ENCODE measurements at regions not wholly inside any gene's neighbourhood (a gene's known extent, or its start where the extent isn't known, plus 50 kb on each side); places are given as distances from the start of the nearest gene placed in this dataset.
A peak's percentile ranks its signal among the peaks of the same experiment; 100 is the strongest.

DNA sequence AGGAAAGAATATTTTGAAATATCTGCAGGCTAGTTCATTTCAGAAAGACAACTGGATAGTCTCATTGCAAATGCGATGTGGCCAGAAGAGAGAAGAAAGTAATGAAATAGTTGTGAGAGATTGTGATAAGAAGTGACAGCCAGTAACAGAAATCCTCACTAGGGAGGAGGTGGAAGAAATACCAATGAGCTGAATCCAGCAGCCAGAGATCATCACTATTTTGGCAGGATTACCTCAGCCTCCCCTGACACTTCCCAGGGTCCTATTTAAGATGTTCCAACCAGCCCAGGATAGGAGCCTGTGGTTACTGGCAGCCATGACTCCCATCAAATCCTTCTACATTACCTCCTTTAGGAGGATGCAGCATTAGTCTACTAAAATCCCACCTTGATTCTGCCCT is 76.7 kb upstream of the ARHGAP24 start:
- DNase-seq, result peak; percentile 57 to 71 (median 62)

DNA sequence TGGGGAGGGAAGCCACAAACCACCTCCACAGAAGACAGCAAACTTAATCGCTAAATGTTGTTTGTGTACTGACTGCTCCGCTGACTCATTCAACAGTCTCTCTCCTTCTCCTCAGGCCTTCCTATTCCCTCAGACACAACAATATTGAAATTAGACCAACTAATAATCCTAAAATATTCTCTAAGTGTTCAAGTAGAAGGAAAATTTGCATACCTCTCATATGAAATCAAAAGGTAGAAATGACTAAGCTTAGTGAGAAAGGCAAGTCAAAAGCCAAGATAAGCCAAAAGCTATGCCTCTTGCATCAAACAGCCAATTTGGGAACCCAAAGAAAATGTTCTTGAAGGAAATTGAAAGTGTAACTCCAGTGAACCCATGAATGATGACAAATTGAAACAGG is 75.7 kb upstream of the ARHGAP24 start:
- no peak for DNase-seq

DNA sequence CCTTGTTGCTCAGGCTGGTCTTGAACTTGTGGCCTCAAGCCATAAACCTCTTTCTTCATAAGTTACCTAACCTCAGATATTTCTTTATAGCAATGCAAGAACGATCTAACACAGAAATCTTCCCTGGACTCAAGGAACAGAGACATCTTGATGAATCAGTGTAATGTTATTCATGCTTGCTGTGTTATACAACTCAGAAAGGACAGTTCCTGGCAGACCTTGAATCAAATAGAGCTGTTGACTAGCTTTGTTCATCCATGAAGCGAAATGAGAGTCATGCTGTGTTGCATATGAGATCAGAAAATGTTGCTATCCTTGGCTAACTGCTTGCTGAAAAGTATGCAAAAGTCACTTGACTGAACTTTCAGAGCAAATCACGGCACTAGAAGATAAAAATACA is 72.6 kb upstream of the ARHGAP24 start:
- DNase-seq, result peak; percentile 64 to 85 (median 64)

DNA sequence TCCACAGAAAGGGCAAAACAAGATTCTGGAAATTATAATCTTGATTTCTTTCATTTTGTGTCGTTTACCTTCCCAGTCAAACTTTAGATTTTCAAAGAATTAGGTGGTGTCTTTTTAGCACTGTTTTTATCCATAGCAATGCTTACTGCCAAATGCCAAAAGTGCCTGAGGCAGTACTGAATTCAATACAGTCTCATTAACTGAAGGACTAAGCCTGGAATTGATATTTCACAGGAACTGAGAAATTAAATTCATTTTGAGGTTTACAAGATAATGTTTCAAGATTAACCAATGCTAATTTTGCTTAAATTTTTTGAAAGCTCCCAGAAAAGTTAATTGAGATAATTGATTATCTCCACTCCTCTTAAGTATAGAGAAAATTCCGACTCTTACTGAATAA is 68.8 kb upstream of the ARHGAP24 start:
- DNase-seq, result no peak

DNA sequence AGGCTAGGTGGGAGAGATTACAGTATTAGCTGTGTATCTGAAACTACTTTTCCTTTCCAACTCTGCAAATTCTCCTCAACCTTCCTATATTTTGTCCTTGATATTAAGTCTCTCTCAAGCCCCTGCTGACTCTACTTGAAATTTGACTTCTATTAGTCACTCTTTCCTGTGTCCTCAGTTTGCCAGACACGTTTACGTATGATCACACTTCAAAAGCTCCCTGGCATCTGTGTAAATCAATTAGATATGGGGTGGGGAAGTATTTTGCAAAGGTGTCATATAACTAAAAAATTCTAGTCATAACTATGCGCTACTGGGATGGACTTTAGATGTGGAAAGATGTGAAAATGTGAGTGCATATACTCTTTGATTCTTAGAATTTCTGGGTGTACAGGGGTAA is 67.4 kb upstream of the ARHGAP24 start:
- no peak for DNase-seq

DNA sequence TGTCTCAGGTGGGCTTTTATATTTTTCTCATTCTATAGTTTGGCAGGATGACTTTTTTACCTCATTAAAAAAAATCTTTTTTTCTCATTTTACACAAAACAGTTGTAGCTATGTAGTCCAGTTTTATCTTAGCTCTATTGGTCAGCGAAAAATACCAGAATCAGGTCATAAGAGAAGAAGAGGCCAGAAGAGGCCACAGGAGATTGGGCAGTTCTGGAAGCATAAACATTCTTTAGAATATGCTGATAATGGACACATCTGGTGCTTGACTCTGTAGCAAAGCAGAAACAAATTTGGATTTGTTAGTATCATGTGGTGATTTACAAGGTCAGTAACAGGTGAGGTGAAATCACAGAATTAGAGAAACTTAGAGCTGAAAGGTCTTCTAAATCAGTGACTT is 66.6 kb upstream of the ARHGAP24 start:
- DNase-seq, result peak in 2 of 3 donors; percentile 57 to 88

DNA sequence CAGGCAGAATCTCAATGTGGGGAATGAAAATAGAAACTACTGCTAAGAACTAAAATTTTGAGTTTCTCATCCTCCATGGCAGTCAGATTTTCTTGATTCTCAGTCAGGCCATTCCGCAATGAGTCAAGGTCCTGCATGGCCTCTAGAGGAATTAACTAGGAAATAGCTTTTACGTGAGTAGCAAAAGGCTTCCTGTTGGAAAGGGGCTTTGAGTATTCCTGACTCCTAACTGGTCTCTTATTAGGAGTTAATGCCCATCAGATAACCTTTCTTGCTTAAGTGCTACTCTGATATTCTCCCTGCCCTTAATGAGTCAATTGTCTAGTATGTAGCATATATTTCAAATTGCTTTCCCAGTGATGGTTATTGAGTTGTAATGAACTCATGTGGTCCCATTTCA is 65.7 kb upstream of the ARHGAP24 start:
- no peak for DNase-seq

DNA sequence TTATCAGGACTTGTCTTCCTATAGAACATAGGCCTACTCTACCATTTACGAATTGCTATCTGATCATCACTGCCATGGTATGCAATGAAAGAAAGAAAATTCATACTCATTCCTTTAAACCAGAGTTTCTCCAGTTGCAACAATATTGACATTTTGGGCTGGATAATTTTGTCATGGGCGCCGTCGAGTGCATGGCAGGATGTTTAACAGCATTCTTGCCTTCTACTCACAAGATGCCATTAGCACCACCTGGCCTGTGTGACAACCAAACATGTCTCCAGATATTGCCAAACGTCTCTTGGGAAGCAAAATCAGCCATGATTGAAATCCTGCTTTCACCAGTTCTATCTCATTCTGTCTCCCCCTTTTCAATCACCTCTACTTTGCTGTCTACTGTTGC is 63.6 kb upstream of the ARHGAP24 start:
- DNase-seq, result no peak

DNA sequence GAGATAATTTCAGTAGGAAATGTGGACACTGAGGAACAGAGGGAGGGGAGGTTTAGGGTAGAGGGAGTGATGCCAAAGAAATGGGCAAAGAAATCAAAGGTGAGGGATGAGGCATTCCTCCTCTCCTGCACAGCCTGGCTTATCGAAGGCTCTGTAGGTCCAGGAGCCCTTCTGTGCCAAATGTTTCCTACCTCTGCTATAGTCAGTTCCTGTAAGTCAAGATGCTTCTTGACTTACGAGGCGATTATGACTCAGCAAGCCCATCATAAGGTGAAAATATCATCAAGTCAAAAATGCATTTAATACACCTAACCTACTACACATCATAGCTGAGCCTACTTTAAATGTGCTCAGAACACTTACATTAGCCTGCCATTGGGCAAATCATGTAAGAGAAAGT is 60.0 kb upstream of the ARHGAP24 start:
- no peak for DNase-seq

DNA sequence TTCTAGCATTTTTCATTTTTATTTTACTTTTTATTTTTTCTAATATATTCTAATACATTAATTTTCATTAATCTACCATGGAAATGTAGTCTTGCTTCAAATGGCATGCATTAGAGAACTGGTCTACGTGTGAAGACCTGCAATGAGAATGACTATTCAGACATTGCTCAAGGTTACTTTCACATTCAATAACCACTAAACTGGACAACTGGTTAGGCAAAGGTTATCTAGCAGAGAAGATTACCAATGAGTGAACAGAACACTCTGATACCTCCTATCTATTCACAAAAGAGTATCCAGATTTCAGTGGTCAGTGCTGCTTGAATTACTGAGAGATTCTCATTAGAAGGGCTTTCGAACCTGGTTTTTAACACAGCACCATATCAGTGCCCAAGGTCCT is 58.9 kb upstream of the ARHGAP24 start:
- DNase-seq, result no peak

DNA sequence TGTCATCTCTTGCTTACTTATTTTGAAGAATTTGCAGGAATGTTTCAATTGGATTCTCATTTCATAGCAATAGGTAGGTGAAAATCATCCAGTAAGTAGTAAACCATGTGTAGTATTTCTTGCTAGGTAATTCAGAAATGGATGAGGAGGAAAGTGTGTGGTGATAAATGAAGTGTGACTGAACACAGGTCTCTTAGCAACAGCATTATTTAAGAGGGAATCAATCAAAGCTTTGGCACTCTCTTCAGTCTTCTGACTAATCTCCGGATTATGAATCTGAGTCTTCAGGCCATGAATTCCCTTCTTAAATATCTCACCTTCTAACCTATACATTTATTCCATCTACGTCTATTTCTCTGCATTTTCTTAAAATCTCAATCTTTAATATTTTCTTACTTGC is 55.8 kb upstream of the ARHGAP24 start:
- no peak for DNase-seq

DNA sequence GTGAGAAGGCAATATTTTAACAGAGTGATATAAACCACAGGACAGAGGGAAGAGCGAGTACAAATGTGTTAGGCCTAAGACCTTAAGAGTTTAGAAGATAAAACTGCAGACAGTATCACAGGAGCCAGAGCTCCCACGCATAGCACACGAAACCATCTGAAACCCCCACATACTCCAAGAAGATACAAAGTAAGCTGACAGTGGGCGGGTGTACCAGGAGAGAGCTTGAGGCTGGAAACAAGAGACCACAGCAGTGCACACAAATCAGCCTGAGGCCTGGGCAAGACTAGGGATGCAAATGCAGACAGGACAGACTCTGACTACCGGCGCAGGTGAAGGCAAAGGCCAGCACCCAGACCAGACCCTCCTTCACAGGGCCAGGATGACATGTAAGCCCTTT is 54.1 kb upstream of the ARHGAP24 start:
- DNase-seq, result no peak

DNA sequence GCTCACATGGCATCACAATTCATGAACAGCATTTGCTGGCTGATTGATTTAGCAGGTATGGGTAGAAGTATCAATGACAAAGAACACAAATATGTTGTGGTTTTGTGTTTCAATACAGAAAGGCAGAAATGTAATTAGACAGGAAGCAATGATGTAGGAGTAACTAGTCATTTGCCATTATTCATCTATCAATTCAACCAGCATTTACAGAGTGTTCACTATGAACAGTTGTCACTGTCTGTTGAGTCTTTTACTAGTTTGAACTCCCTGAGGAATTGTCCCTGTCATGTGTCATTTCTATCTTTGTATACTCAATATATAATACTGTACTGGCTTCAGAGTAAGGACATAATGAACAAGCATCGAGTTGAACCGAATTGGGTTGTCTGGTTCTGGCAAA is 51.5 kb upstream of the ARHGAP24 start:
- no peak for DNase-seq

Data from muscle of back (tissue), 3 donors.